Inferior parietal cortex (tissue), 1 donor: ENCODE measurements at regions not wholly inside any gene's neighbourhood (a gene's known extent, or its start where the extent isn't known, plus 50 kb on each side); places are given as distances from the start of the nearest gene placed in this dataset.
"Not testable (repeated sequence)": the region's sequence is repeated elsewhere in the genome, so short reads cannot be mapped to it uniquely, and the experiment has no call there.

Experiments
- DNase-seq: peaks from one replicate; pipeline ENCODE4 v3.0.0-alpha.2; 2016; ENCODE audit errors: extremely low spot score

GRCh38 chr2:234564699-234565098, 67.8 kb upstream of the ARL4C start:
- peak; percentile 26 for DNase-seq

GRCh38 chr2:234559609-234560008, 62.7 kb upstream of the ARL4C start:
- DNase-seq: no peak

GRCh38 chr2:234558642-234559041, 61.8 kb upstream of the ARL4C start:
- DNase-seq: no peak

GRCh38 chr2:234556848-234557573, 60.1 kb upstream of the ARL4C start:
- DNase-seq: no peak

GRCh38 chr2:234555616-234556249, 58.9 kb upstream of the ARL4C start:
- no peak for DNase-seq

GRCh38 chr2:234555161-234555560, 58.3 kb upstream of the ARL4C start:
- DNase-seq: no peak

- DNase-seq: not testable (repeated sequence)
These were observed 56.3 kb upstream of the ARL4C start for GRCh38 chr2:234553223-234553622.

GRCh38 chr2:234550511-234551107, 53.7 kb upstream of the ARL4C start:
- DNase-seq: peak; percentile 82

GRCh38 chr2:234550056-234550455, 53.2 kb upstream of the ARL4C start:
- no peak for DNase-seq

GRCh38 chr2:234548695-234549420, 52.0 kb upstream of the ARL4C start:
- DNase-seq: no peak

GRCh38 chr2:234546770-234547169, 49.9 kb upstream of the ARL4C start:
- DNase-seq: no peak
